Activated CD4-positive, alpha-beta T cell treated with anti-CD3 and anti-CD28 coated beads for 36 hours (primary cell): ENCODE measurements at regions not wholly inside any gene's neighbourhood (a gene's known extent, or its start where the extent isn't known, plus 50 kb on each side); places are given as distances from the start of the nearest gene placed in this dataset.
A peak's percentile ranks its signal among the peaks of the same experiment; 100 is the strongest.

Experiments used
- ATAC-seq: fragments of 200-7000 bp; cut with Tn5 transposase; one replicate; pipeline ENCODE4 v1.10.0; 2021; ENCODE audit warnings: mild to moderate bottlenecking, moderate library complexity
- CTCF ChIA-PET: fragments of 350-600 bp; sonication (Branson Sonifier 250); formaldehyde crosslinking; loops from one replicate; lab custom pipeline; 2021; ENCODE audit warnings: antibody characterized with exemption; lab: Charles Lee
- POLR2A ChIA-PET: fragments of 350-600 bp; sonication (Branson Sonifier 250); formaldehyde crosslinking; loops from one replicate; lab custom pipeline; 2021; ENCODE audit warnings: antibody characterized with exemption, inconsistent platforms; lab: Charles Lee
- DNase-seq: peaks from one replicate; pipeline ENCODE4 v3.0.0-alpha.2; 2020
- H3K27ac Mint-ChIP-seq: one replicate; pipeline ENCODE4 v1.8.0; 2021; ENCODE audit warnings: mixed read lengths
- H3K27me3 Mint-ChIP-seq: one replicate; pipeline ENCODE4 v1.8.0; 2021; ENCODE audit warnings: mixed read lengths
- H3K36me3 Mint-ChIP-seq: one replicate; pipeline ENCODE4 v1.8.0; 2021; ENCODE audit warnings: low read depth, mixed read lengths
- H3K4me1 Mint-ChIP-seq: one replicate; pipeline ENCODE4 v1.8.0; 2021; ENCODE audit warnings: mixed read lengths
- H3K4me3 Mint-ChIP-seq: one replicate; pipeline ENCODE4 v1.8.0; 2021; ENCODE audit warnings: mild to moderate bottlenecking, moderate library complexity, mixed read lengths
- H3K9me3 Mint-ChIP-seq: one replicate; pipeline ENCODE4 v1.8.0; 2021; ENCODE audit warnings: low read depth, mixed read lengths
- intact Hi-C, 2 experiments: fragments of 100-400 bp; cut with DNase I in 1 of 2; cut with micrococcal nuclease in 1 of 2; formaldehyde crosslinking; loops; one replicate each; pipeline versions ENCODE4 v1.14.2 to v1.15.1; 2022 to 2024; cut with DNase I, micrococcal nuclease

DNA sequence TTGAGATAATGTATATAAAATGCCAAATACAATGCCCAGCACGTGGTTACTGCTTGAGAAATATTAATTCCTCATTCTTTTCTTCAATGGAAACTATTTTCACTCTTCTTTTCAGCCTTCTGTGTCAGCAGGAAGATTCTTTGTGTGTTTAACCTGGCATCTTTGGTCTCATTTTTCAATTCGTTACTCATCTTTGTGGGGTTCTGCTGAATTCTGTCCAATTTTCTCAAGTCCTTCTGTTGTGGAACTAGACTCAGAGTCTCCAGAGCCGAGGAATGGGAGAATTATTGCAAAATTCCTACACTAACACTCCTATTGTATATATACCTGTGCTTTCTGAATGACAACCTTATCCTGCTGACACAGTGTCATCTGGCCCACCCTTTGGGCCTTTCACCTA lies 96.8 kb upstream of the RGMA start:
- POLR2A ChIA-PET: no interaction called here
- Mint-ChIP-seq H3K36me3 (no peaks in the 10 kb centered on the region), H3K4me3 (no peak overlapping the region), H3K27ac (no peak overlapping the region), H3K9me3 (no peaks in the 10 kb centered on the region), H3K4me1 (no peaks in the 10 kb centered on the region), H3K27me3 (no peaks in the 10 kb centered on the region)
- intact Hi-C loops: no loop called here
- DNase-seq (no peak), ATAC-seq (no peak)
- CTCF ChIA-PET: no interaction called here

DNA sequence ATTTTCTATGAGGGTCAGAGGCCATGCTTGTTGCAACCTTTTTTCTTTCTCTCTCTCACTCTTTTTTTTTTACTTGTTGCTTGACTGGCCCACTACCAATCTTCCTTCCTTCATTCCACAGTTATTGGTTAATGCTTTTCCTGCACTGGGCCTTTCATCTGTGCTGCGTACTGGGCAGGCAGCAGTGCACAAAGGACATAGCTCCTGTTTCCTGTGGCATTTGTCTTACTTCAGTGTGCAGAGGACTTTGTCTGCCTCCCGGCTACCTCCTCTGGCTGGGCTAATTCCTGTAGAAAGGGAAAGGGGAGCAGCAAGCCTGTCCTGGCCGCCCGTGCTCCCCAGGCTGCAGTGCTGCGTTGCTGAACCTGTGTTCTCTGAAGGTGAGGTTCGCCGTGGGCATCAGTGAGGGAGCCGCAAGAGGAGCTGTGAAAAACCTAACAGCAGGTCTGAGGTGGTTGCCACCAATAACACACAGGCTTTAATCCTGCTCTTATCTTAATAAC lies 93.7 kb upstream of the RGMA start:
- H3K27ac Mint-ChIP-seq: no peak overlapping the region
- intact Hi-C loops: no loop called here
- no peaks in the 10 kb centered on the region for H3K27me3 Mint-ChIP-seq
- no peaks in the 10 kb centered on the region for H3K9me3 Mint-ChIP-seq
- H3K4me3 Mint-ChIP-seq: no peak overlapping the region
- no peaks in the 10 kb centered on the region for H3K36me3 Mint-ChIP-seq
- DNase-seq (no peak), ATAC-seq (no peak)
- no peaks in the 10 kb centered on the region for H3K4me1 Mint-ChIP-seq
- ChIA-PET POLR2A (no interaction called here), CTCF (no interaction called here)

DNA sequence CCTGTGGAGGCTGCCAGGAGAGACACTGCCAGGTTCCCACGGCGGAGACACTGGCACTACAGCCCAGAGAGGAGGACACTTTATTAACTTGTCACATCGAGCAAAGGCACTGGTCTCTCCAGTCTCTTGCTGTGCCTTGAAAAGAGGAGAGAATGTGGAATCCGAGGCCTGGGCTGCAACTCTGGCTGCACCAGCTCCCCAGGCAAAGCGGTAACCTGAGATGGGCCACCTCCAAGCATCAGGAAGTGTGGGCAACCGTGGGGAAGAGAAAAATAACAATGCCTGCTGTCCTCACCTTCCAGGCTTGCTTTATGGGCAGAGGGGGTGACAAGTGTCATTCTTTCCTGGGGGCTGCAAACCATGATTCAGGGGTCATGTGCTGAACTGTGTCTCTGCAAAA lies 91.6 kb upstream of the RGMA start:
- no peaks in the 10 kb centered on the region for H3K4me1 Mint-ChIP-seq
- ChIA-PET POLR2A (no interaction called here), CTCF (no interaction called here)
- H3K27ac Mint-ChIP-seq: no peak overlapping the region
- H3K4me3 Mint-ChIP-seq: no peak overlapping the region
- intact Hi-C loops: no loop called here
- no peaks in the 10 kb centered on the region for H3K36me3 Mint-ChIP-seq
- no peaks in the 10 kb centered on the region for H3K27me3 Mint-ChIP-seq
- no peak for DNase-seq
- H3K9me3 Mint-ChIP-seq: no peaks in the 10 kb centered on the region
- ATAC-seq: no peak

DNA sequence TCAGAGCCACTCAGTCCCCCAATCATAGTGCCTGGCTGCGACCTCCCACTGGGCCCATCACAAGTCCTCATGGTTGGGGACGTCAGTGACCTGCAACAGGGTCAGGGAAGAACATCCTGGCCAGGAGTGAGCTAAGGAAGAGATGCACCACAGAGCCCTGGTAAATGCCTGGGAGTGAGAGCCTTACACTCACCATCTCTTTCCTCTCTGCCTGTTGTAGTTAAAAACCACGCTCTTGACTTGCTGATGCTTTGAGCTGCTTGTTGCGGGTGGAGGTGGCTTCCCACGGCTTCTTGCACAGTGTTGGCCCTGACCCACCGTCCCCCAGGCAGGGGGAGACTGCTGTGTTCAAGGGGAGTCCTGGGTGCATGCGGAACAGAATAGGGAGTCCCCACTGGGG lies 91.1 kb upstream of the RGMA start:
- no peaks in the 10 kb centered on the region for H3K36me3 Mint-ChIP-seq
- ChIA-PET CTCF (interaction anchor here (1.0 kb wide), 1 partner anchor 10 kb away, joined by 3 read pairs; no protein-coding TSS in a partner anchor), POLR2A (no interaction called here)
- no peak overlapping the region for H3K27ac Mint-ChIP-seq
- peaks cover 3% of the 10 kb centered on the region for H3K27me3 Mint-ChIP-seq
- H3K4me1 Mint-ChIP-seq: no peaks in the 10 kb centered on the region
- no peak overlapping the region for H3K4me3 Mint-ChIP-seq
- intact Hi-C loops: no loop called here
- no peak for ATAC-seq
- H3K9me3 Mint-ChIP-seq: no peaks in the 10 kb centered on the region
- DNase-seq: no peak

DNA sequence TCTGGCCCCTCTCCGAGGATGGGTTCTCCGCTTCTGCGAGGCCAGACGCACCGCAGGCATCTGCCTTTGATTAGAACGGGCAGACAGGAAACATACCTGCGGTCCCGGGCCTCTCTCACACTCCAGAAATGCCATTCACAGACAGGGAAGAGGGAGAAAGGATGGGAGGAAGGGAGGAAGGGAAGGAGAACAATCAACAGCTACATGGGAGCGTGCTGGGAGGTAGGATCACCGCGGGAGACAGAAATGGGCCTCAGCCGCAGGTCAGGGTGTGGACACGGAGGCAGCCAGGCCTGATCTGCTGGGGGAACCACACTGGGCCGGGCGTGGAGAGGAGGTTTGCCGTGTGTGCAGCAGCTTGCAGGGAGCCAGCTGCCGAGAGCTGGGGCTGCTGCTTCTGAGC lies 90.7 kb upstream of the RGMA start:
- CTCF ChIA-PET: interaction anchor here (1.0 kb wide), 1 partner anchor 9 kb away, joined by 3 read pairs; no protein-coding TSS in a partner anchor
- H3K27me3 Mint-ChIP-seq: peaks cover 4% of the 10 kb centered on the region
- no peak overlapping the region for H3K27ac Mint-ChIP-seq
- intact Hi-C loops: no loop called here
- no peak for DNase-seq
- no peaks in the 10 kb centered on the region for H3K36me3 Mint-ChIP-seq
- POLR2A ChIA-PET: no interaction called here
- no peaks in the 10 kb centered on the region for H3K4me1 Mint-ChIP-seq
- H3K4me3 Mint-ChIP-seq: no peak overlapping the region
- H3K9me3 Mint-ChIP-seq: no peaks in the 10 kb centered on the region
- ATAC-seq: no peak

DNA sequence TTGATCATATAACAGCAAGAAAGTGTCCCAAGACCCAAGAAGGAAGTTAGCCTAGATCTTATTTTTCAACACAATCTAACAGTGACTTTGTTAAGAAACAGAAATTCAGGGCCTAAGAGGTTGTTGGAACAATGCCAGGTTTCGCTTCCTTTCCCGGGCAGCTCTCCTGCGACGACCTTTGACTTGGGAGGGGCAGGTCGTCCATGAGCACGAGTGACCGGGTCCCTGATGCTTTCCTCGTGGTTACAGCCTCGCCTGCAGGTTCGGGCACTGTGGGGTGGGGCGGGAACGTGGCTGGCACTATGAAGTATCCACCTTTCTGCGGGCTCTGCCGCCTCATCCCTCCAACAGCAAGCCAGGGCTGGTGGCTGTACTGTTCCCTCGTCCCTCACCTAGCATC lies 90.1 kb upstream of the RGMA start:
- ChIA-PET POLR2A (no interaction called here), CTCF (interaction anchor here (1.0 kb wide), 1 partner anchor 8 kb away, joined by 3 read pairs; no protein-coding TSS in a partner anchor)
- Mint-ChIP-seq H3K9me3 (no peaks in the 10 kb centered on the region), H3K27me3 (peaks cover 4% of the 10 kb centered on the region), H3K4me3 (no peak overlapping the region), H3K4me1 (no peaks in the 10 kb centered on the region), H3K27ac (no peak overlapping the region), H3K36me3 (no peaks in the 10 kb centered on the region)
- ATAC-seq (no peak), DNase-seq (no peak)
- intact Hi-C loops: no loop called here

DNA sequence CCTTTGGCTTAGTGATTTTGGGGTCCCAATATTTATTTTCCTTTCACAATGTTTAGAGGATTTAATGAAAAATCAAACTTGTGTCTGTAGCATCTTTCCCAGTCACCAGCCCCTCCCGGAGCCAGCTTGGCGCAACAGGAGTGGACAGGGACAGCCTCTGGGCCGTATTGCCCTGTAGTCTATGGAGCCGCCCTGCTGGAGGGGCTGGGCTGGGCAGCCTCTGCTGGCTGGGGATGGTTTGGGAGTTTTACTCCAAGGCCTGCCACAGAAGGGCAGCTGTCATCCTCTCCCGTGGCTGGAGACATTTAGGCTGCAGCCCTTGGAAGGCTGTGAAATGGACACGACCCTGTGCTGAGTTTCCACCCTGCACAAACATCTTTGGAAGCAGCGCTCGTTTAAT lies 89.4 kb upstream of the RGMA start:
- H3K36me3 Mint-ChIP-seq: no peaks in the 10 kb centered on the region
- CTCF ChIA-PET: interaction anchor here (0.6 kb wide), 2 partner anchors 32 to 463 kb away, joined by 3 read pairs; no protein-coding TSS in a partner anchor

DNA sequence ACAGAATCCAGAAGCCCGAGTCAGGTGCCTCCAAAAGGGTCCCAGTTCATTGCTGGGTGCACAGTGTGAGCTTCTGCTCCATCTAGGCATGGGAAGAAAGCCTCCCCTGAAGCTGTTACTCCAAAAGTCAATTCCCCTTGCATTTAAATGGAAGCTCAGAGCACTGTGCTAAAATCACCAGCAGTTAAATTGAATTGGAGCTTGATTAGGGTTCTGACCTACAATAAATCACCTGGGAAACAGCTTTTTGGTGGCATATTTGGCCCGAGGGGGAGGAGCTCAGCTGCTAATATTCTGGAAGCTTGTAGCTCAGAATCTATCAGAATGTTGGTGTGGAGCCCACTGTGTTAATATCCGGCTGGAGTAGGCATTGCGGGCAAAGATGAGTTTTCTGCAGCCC lies 87.1 kb upstream of the RGMA start:
- H3K4me3 Mint-ChIP-seq: no peak overlapping the region

More for the DNA sequence above, 89.4 kb upstream of the RGMA start:
- H3K4me1 Mint-ChIP-seq: no peaks in the 10 kb centered on the region
- H3K9me3 Mint-ChIP-seq: no peaks in the 10 kb centered on the region
- ATAC-seq: no peak
- no peak overlapping the region for H3K27ac Mint-ChIP-seq
- POLR2A ChIA-PET: interaction anchor here (0.6 kb wide), 1 partner anchor 49 kb away, joined by 3 read pairs; no protein-coding TSS in a partner anchor
- DNase-seq: no peak
- H3K27me3 Mint-ChIP-seq: peaks cover 4% of the 10 kb centered on the region
- intact Hi-C loops: no loop called here
- no peak overlapping the region for H3K4me3 Mint-ChIP-seq

DNA sequence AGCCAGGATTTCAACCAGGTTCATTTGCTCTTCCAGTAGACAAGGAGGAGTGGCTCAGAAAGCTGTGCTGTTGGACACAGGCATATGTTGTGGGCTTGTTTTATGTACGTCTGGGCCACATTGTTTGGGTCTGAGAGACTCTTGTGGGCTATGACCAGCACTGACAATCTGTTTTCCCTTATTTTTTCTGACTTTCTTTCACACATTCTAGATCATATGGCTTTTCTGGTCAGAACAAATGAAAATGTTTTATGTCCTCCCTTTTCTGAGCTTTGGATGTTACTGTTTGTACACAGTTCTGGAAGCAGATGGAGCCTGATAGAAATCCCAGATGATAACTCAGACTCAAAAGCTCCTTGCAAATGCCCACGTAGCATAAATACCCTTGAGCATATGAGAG lies 85.8 kb upstream of the RGMA start:
- Mint-ChIP-seq H3K36me3 (no peaks in the 10 kb centered on the region), H3K27ac (no peak overlapping the region), H3K4me3 (no peak overlapping the region), H3K9me3 (peaks cover 2% of the 10 kb centered on the region), H3K27me3 (peaks cover 15% of the 10 kb centered on the region), H3K4me1 (no peaks in the 10 kb centered on the region)
- CTCF ChIA-PET: interaction anchor here (0.6 to 0.7 kb wide), 2 partner anchors 37 to 1205 kb away, joined by 3 to 4 read pairs; no protein-coding TSS in a partner anchor
- POLR2A ChIA-PET: no interaction called here
- intact Hi-C loops: no loop called here
- DNase-seq (no peak), ATAC-seq (no peak)

More for the DNA sequence above, 87.1 kb upstream of the RGMA start:
- intact Hi-C loops: no loop called here
- no peak for DNase-seq
- peaks cover 2% of the 10 kb centered on the region for H3K9me3 Mint-ChIP-seq
- peaks cover 13% of the 10 kb centered on the region for H3K27me3 Mint-ChIP-seq
- H3K4me1 Mint-ChIP-seq: no peaks in the 10 kb centered on the region
- CTCF ChIA-PET: no interaction called here
- POLR2A ChIA-PET: no interaction called here
- no peak for ATAC-seq
- no peak overlapping the region for H3K27ac Mint-ChIP-seq
- no peaks in the 10 kb centered on the region for H3K36me3 Mint-ChIP-seq

DNA sequence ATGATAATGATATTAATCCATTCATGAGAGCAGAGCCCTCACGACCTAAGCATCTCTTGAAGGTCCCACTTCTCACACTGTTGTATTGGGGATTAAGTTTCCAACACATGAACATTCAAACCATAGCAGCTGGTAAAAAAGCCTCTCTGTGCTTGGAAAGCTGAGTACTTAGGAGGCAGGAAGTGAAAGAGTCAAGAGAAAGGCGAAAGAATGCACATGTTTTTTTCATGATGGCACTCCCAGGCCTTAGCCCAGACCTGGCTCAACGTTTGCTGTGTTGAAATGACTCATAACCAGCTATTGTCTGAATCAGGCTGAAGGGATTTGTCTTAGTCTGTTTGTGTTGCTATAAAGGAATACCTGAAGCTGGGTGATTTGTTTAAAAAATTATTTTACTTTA lies 84.4 kb upstream of the RGMA start:
- H3K27me3 Mint-ChIP-seq: peaks cover 15% of the 10 kb centered on the region
- peak; percentile 33 for ATAC-seq
- DNase-seq: no peak
- no peak overlapping the region for H3K27ac Mint-ChIP-seq
- ChIA-PET CTCF (interaction anchor here (1.7 kb wide), 1 partner anchor 85 kb away, joined by 7 read pairs; the partner anchor contains the start of gene RGMA), POLR2A (no interaction called here)
- intact Hi-C loops: no loop called here
- no peaks in the 10 kb centered on the region for H3K4me1 Mint-ChIP-seq
- no peaks in the 10 kb centered on the region for H3K36me3 Mint-ChIP-seq
- no peak overlapping the region for H3K4me3 Mint-ChIP-seq
- peaks cover 2% of the 10 kb centered on the region for H3K9me3 Mint-ChIP-seq

DNA sequence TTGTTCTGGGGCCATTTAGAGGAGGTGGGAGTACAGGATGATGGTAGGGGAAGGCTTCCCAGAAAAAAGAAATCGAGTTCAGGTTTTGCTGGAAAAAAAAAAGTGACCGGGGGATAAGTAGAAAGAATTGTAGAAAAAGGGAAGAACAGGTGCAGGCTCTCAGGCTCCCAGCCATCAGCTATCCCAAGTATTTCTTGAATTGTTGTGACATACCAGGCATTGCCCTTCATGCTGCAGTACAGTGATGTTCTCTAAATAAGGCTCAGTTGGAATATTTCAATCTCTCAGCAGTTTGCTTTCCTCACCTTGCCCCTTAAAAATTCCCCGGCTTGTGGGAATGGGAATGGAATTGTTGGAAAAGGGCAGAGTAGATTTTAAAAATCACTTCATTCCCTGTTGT lies 82.5 kb upstream of the RGMA start:
- peaks cover 15% of the 10 kb centered on the region for H3K27me3 Mint-ChIP-seq
- no peak for ATAC-seq
- intact Hi-C loops: no loop called here
- H3K27ac Mint-ChIP-seq: no peak overlapping the region
- H3K4me3 Mint-ChIP-seq: no peak overlapping the region
- ChIA-PET CTCF (no interaction called here), POLR2A (no interaction called here)
- no peak for DNase-seq
- H3K9me3 Mint-ChIP-seq: peaks cover 2% of the 10 kb centered on the region
- H3K4me1 Mint-ChIP-seq: no peaks in the 10 kb centered on the region
- H3K36me3 Mint-ChIP-seq: no peaks in the 10 kb centered on the region

DNA sequence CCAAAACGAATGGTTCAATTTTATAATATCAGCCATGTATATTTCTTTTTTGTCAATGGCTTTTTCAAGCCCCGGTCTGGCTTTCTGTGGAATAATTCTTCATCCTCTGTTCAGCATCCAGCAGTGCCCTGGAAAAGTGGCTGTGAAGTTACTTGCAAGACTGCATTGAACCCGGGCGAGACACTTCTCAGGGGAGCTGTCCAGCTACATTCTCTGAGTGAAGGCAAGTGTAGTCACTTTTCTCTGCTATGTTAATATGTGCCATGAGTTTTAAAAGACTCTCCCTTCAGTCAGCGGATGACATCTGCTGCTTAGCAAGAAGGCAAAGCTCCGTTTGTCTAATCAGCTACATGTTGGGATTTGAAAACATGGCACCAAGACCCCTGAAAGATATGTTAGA lies 81.3 kb upstream of the RGMA start:
- POLR2A ChIA-PET: no interaction called here
- peaks cover 15% of the 10 kb centered on the region for H3K27me3 Mint-ChIP-seq
- CTCF ChIA-PET: interaction anchor here (0.9 kb wide), 1 partner anchor 9 kb away, joined by 3 read pairs; no protein-coding TSS in a partner anchor
- H3K4me1 Mint-ChIP-seq: no peaks in the 10 kb centered on the region
- no peaks in the 10 kb centered on the region for H3K36me3 Mint-ChIP-seq
- no peak overlapping the region for H3K4me3 Mint-ChIP-seq
- H3K9me3 Mint-ChIP-seq: peaks cover 2% of the 10 kb centered on the region
- H3K27ac Mint-ChIP-seq: no peak overlapping the region
- intact Hi-C loops: no loop called here
- DNase-seq: no peak
- no peak for ATAC-seq
